ENCODE measurements at regions not wholly inside any gene's neighbourhood (a gene's known extent, or its start where the extent isn't known, plus 50 kb on each side); places are given as distances from the start of the nearest gene placed in this dataset.

GRCh38 chr4:123299212-123299691 is 97.3 kb upstream of the SPRY1 start:
- Histone ChIP-seq H3K36me3 (ENCODE audit: control insufficient read depth, insufficient read depth, low read length) (no peaks in the 10 kb centered on the region), H3K9me3 (ENCODE audit: control insufficient read depth, low read length) (no peaks in the 10 kb centered on the region), H3K4me3 (ENCODE audit: low read depth, low read length) (no peak overlapping the region), H3K27ac (no peak overlapping the region), H3K9ac (no peak overlapping the region), H2AFZ (no peak overlapping the region), H3K79me2 (no peaks in the 10 kb centered on the region), H3K4me1 (no peaks in the 10 kb centered on the region), H3K27me3 (ENCODE audit: control insufficient read depth, insufficient read depth, low read length) (no peaks in the 10 kb centered on the region), H3K4me2 (ENCODE audit: low read length) (no peak overlapping the region)
- no peak for TF ChIP-seq CTCF (IDR thresholded peaks at IDR 0.05)

GRCh38 chr4:123300222-123301039 is 96.2 kb upstream of the SPRY1 start:
- no peak overlapping the region for H2AFZ ChIP-seq

GRCh38 chr4:123301923-123302322 is 94.7 kb upstream of the SPRY1 start:
- Histone ChIP-seq H3K9ac (no peak overlapping the region), H3K4me2 (ENCODE audit: low read length) (no peak overlapping the region), H3K79me2 (no peaks in the 10 kb centered on the region), H3K27ac (no peak overlapping the region), H3K9me3 (ENCODE audit: control insufficient read depth, low read length) (no peaks in the 10 kb centered on the region), H3K36me3 (ENCODE audit: control insufficient read depth, insufficient read depth, low read length) (no peaks in the 10 kb centered on the region), H3K4me3 (ENCODE audit: low read depth, low read length) (no peak overlapping the region), H3K27me3 (ENCODE audit: control insufficient read depth, insufficient read depth, low read length) (no peaks in the 10 kb centered on the region), H2AFZ (no peak overlapping the region), H3K4me1 (no peaks in the 10 kb centered on the region)
- TF ChIP-seq CTCF (IDR thresholded peaks at IDR 0.05): no peak

More at GRCh38 chr4:123300222-123301039, 96.2 kb upstream of the SPRY1 start:
- Histone ChIP-seq H3K79me2 (no peaks in the 10 kb centered on the region), H3K36me3 (ENCODE audit: control insufficient read depth, insufficient read depth, low read length) (no peaks in the 10 kb centered on the region), H3K4me3 (ENCODE audit: low read depth, low read length) (no peak overlapping the region), H3K9ac (no peak overlapping the region), H3K9me3 (ENCODE audit: control insufficient read depth, low read length) (no peaks in the 10 kb centered on the region), H3K4me2 (ENCODE audit: low read length) (no peak overlapping the region), H3K27ac (no peak overlapping the region), H3K27me3 (ENCODE audit: control insufficient read depth, insufficient read depth, low read length) (no peaks in the 10 kb centered on the region), H3K4me1 (no peaks in the 10 kb centered on the region)
- no peak for TF ChIP-seq CTCF (IDR thresholded peaks at IDR 0.05)

- H3K79me2 ChIP-seq: no peaks in the 10 kb centered on the region
- TF ChIP-seq CTCF (IDR thresholded peaks at IDR 0.05): no peak
- no peak overlapping the region for H3K4me3 ChIP-seq (ENCODE audit: low read depth, low read length)
- H3K36me3 ChIP-seq (ENCODE audit: control insufficient read depth, insufficient read depth, low read length): no peaks in the 10 kb centered on the region
- H3K4me2 ChIP-seq (ENCODE audit: low read length): no peak overlapping the region
- no peaks in the 10 kb centered on the region for H3K4me1 ChIP-seq
- no peak overlapping the region for H3K27ac ChIP-seq
- H3K27me3 ChIP-seq (ENCODE audit: control insufficient read depth, insufficient read depth, low read length): no peaks in the 10 kb centered on the region
- H3K9ac ChIP-seq: no peak overlapping the region
- no peaks in the 10 kb centered on the region for H3K9me3 ChIP-seq (ENCODE audit: control insufficient read depth, low read length)
- no peak overlapping the region for H2AFZ ChIP-seq
Measured at GRCh38 chr4:123304151-123304964, 92.2 kb upstream of the SPRY1 start.
